ENCODE measurements at regions not wholly inside any gene's neighbourhood (a gene's known extent, or its start where the extent isn't known, plus 50 kb on each side); places are given as distances from the start of the nearest gene placed in this dataset.

DNA sequence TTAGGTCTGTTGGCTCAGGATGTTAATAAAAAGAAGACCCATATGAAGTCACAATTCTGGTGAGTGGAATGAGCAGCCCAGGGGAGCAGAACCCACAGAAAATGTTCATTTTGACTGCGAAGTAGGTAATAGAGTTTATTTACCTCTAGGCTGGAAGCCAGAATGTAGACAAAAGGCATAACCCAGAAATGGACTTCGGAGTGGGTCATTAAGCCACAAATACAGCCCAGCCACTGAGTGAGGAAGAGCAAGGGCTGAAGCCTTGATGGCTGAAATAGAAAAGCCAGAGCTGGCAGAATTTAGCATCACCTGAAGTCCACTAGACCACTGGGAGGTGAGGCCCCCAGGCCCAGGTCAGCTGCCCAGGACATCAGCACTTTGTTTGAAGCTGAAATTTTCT lies 168.0 kb downstream of the NXNL2 start:
- no peak overlapping the region for H3K9ac ChIP-seq (replicated peaks; ENCODE audit: extremely low read depth, insufficient read depth, low read length)
- no peaks in the 10 kb centered on the region for H3K36me3 ChIP-seq (ENCODE audit: control insufficient read depth in 2 of 2, extremely low read depth in 1 of 2, insufficient read depth in 2 of 2, low read length in 2 of 2)
- no peak overlapping the region for H3K27ac ChIP-seq (ENCODE audit: insufficient read depth, low read depth, low read length)
- H3K9me3 ChIP-seq (replicated peaks; ENCODE audit: control insufficient read depth, insufficient read depth, low read length): no peaks in the 10 kb centered on the region
- BruUV-seq (replicated peaks): no TSS peak
- H4K20me1 ChIP-seq (replicated peaks; ENCODE audit: control insufficient read depth, extremely low read depth, insufficient read depth, low read length): no peaks in the 10 kb centered on the region
- no peak overlapping the region for H2AFZ ChIP-seq (ENCODE audit: low read depth, low read length)
- DNase-seq (ENCODE audit: low read depth, low spot score) (no peak), FAIRE-seq (no peak)
- intact Hi-C loops (cut with micrococcal nuclease): no loop called here
- H3K4me2 ChIP-seq (ENCODE audit: insufficient read depth, low read length): no peak overlapping the region
- no peaks in the 10 kb centered on the region for H3K27me3 ChIP-seq (ENCODE audit: control insufficient read depth in 2 of 2, insufficient read depth in 2 of 2, low read length in 2 of 2)
- dilution Hi-C loops (cut with MboI; ENCODE audit: extremely low pct_ligation_motif_present, low sequenced_read_pairs): no loop called here
- POLR2A ChIA-PET: no interaction called here
- H3K79me2 ChIP-seq (ENCODE audit: control insufficient read depth, insufficient read depth, low read length): no peaks in the 10 kb centered on the region
- TF ChIP-seq, protein P1, sequence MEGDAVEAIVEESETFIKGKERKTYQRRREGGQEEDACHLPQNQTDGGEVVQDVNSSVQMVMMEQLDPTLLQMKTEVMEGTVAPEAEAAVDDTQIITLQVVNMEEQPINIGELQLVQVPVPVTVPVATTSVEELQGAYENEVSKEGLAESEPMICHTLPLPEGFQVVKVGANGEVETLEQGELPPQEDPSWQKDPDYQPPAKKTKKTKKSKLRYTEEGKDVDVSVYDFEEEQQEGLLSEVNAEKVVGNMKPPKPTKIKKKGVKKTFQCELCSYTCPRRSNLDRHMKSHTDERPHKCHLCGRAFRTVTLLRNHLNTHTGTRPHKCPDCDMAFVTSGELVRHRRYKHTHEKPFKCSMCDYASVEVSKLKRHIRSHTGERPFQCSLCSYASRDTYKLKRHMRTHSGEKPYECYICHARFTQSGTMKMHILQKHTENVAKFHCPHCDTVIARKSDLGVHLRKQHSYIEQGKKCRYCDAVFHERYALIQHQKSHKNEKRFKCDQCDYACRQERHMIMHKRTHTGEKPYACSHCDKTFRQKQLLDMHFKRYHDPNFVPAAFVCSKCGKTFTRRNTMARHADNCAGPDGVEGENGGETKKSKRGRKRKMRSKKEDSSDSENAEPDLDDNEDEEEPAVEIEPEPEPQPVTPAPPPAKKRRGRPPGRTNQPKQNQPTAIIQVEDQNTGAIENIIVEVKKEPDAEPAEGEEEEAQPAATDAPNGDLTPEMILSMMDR (IDR thresholded peaks at IDR 0.05; ENCODE audit: extremely low read depth in 1 of 2, insufficient read depth in 1 of 2, low read depth in 1 of 2, low read length in 2 of 2): no peak
- TF ChIP-seq POLR2A (IDR thresholded peaks at IDR 0.05; ENCODE audit: low read depth, low read length) (no peak), JUN (IDR thresholded peaks at IDR 0.05; ENCODE audit: borderline replicate concordance, insufficient read depth, insufficient read length, low read depth) (no peak), MYC (IDR thresholded peaks at IDR 0.05; ENCODE audit: low read depth, low read length) (no peak), GATA2 (IDR thresholded peaks at IDR 0.05; ENCODE audit: insufficient read depth, insufficient read length, low read depth, low read length) (no peak), EZH2 (IDR thresholded peaks at IDR 0.05; ENCODE audit: borderline replicate concordance, low read depth, low read length, severe bottlenecking) (no peak), FOS (IDR thresholded peaks at IDR 0.05; ENCODE audit: borderline replicate concordance, insufficient read depth, low read length) (no peak), POLR2AphosphoS5 (IDR thresholded peaks at IDR 0.05; ENCODE audit: insufficient read depth, low read depth, low read length) (no peak)
- TF ChIP-seq, protein P2, sequence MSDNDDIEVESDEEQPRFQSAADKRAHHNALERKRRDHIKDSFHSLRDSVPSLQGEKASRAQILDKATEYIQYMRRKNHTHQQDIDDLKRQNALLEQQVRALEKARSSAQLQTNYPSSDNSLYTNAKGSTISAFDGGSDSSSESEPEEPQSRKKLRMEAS (IDR thresholded peaks at IDR 0.05; ENCODE audit: insufficient read depth, insufficient read length): no peak
- H3K4me1 ChIP-seq (ENCODE audit: control insufficient read depth, extremely low read depth, insufficient read depth, low read length): no peaks in the 10 kb centered on the region
- H3K4me3 ChIP-seq (replicated peaks in 1 of 3; ENCODE audit: insufficient read depth in 1 of 3, low read depth in 1 of 3, low read length in 3 of 3): no peak overlapping the region
- H3K9me1 ChIP-seq (replicated peaks; ENCODE audit: control insufficient read depth, extremely low read depth, insufficient read depth, low read length): no peaks in the 10 kb centered on the region
- CTCF ChIA-PET: no interaction called here

Measured in endothelial cell of umbilical vein (primary cell).